GM23338 (cell line): ENCODE measurements at regions not wholly inside any gene's neighbourhood (a gene's known extent, or its start where the extent isn't known, plus 50 kb on each side); places are given as distances from the start of the nearest gene placed in this dataset.
"Not testable (repeated sequence)": the region's sequence is repeated elsewhere in the genome, so short reads cannot be mapped to it uniquely, and the experiment has no call there.

Experiments
- ATAC-seq: fragments of 200-7000 bp; cut with Tn5 transposase; 3 replicates; pipeline ENCODE4 v1.9.1; 2020
- DNase-seq: peaks from one replicate; pipeline ENCODE4 v3.0.0-alpha.2; 2015; ENCODE audit warnings: low spot score
- H2AFZ ChIP-seq: fragments of 200-600 bp; sonication (generic); 2 replicates; pipeline ENCODE4 v1.8.0; 2016; ENCODE audit warnings: antibody characterized with exemption, mild to moderate bottlenecking, moderate library complexity
- H3F3A ChIP-seq: fragments of 200-600 bp; sonication (generic); replicated peaks from 2 replicates; pipeline ENCODE4 v1.8.0; 2017; ENCODE audit warnings: antibody characterized with exemption, mixed run types, low read depth
- H3K27ac ChIP-seq: fragments of 200-600 bp; sonication (generic); 2 replicates; pipeline ENCODE4 v1.6.1; 2016; ENCODE audit warnings: low read depth
- H3K27me3 ChIP-seq: fragments of 200-600 bp; sonication (generic); 2 replicates; pipeline ENCODE4 v1.8.0; 2016; ENCODE audit warnings: mild to moderate bottlenecking, mixed run types, moderate library complexity; ENCODE audit not compliant: insufficient read depth
- H3K36me3 ChIP-seq: fragments of 200-600 bp; sonication (generic); 2 replicates; pipeline ENCODE4 v1.8.0; 2016; ENCODE audit warnings: mild to moderate bottlenecking; ENCODE audit not compliant: insufficient read depth
- H3K4me1 ChIP-seq: fragments of 200-600 bp; sonication (generic); 2 replicates; pipeline ENCODE4 v1.8.0; 2016; ENCODE audit warnings: mild to moderate bottlenecking, moderate library complexity; ENCODE audit not compliant: insufficient read depth
- H3K4me2 ChIP-seq: fragments of 200-600 bp; sonication (generic); 2 replicates; pipeline ENCODE4 v1.7.1; 2017; ENCODE audit warnings: mixed run types
- H3K4me3 ChIP-seq: fragments of 200-600 bp; sonication (generic); 2 replicates; pipeline ENCODE4 v1.6.1; 2016; ENCODE audit warnings: mixed run types
- H3K79me2 ChIP-seq: fragments of 200-600 bp; sonication (generic); replicated peaks from 2 replicates; pipeline ENCODE4 v1.8.0; 2017; ENCODE audit warnings: mild to moderate bottlenecking; ENCODE audit not compliant: insufficient read depth
- H3K9me2 ChIP-seq: fragments of 200-600 bp; sonication (generic); 2 replicates; pipeline ENCODE4 v1.8.0; 2017; ENCODE audit not compliant: insufficient read depth
- H4K20me1 ChIP-seq: fragments of 200-600 bp; sonication (generic); replicated peaks from 2 replicates; pipeline ENCODE4 v1.8.0; 2017; ENCODE audit warnings: mild to moderate bottlenecking; ENCODE audit not compliant: insufficient read depth
- H3K27ac Mint-ChIP-seq: 2 replicates; pipeline ENCODE4 v1.8.0; 2020; ENCODE audit warnings: inconsistent platforms, mild to moderate bottlenecking, moderate library complexity, mixed read lengths
- H3K27me3 Mint-ChIP-seq: 3 replicates; pipeline ENCODE4 v1.8.0; 2022; ENCODE audit warnings: low read depth, mild to moderate bottlenecking, moderate library complexity, mixed read lengths, inconsistent platforms; ENCODE audit not compliant: insufficient read depth, poor library complexity
- H3K36me3 Mint-ChIP-seq: 3 replicates; pipeline ENCODE4 v1.8.0; 2021; ENCODE audit warnings: low read depth, mild to moderate bottlenecking, inconsistent platforms, moderate library complexity, mixed read lengths
- H3K4me1 Mint-ChIP-seq: 3 replicates; pipeline ENCODE4 v1.8.0; 2020; ENCODE audit warnings: mild to moderate bottlenecking, inconsistent platforms, mixed read lengths
- H3K4me3 Mint-ChIP-seq: 3 replicates; pipeline ENCODE4 v1.8.0; 2021; ENCODE audit warnings: moderate library complexity, mild to moderate bottlenecking, inconsistent platforms, mixed read lengths
- H3K9me3 Mint-ChIP-seq: 3 replicates; pipeline ENCODE4 v1.8.0; 2020; ENCODE audit warnings: moderate library complexity, mild to moderate bottlenecking, inconsistent platforms, mixed read lengths
- CTCF ChIP-seq, 2 experiments: fragments of 200-600 bp in 1 of 2; sonication (generic) in 1 of 2; conservative IDR thresholded peaks; 2 replicates each; pipeline versions ENCODE4 v1.5.1 to v1.6.1; 2016 to 2017; ENCODE audit warnings: antibody characterized with exemption in 2 of 2, low read depth in 2 of 2, mild to moderate bottlenecking in 2 of 2, moderate library complexity in 1 of 2
- EZH2phosphoT487 ChIP-seq: fragments of 200-600 bp; sonication (generic); IDR thresholded peaks from one replicate; pipeline ENCODE4 v1.8.1; 2018; ENCODE audit warnings: antibody characterized with exemption; ENCODE audit not compliant: unreplicated experiment
- JUNB ChIP-seq: IDR thresholded peaks from one replicate; pipeline ENCODE4 v1.6.1; 2016; ENCODE audit warnings: antibody characterized with exemption; ENCODE audit not compliant: unreplicated experiment
- NANOG ChIP-seq: IDR thresholded peaks from 2 replicates; pipeline ENCODE4 v1.6.1; 2016; ENCODE audit warnings: antibody characterized with exemption, borderline replicate concordance
- REST ChIP-seq: IDR thresholded peaks from one replicate; pipeline ENCODE4 v1.6.1; 2018; ENCODE audit warnings: antibody characterized with exemption; ENCODE audit not compliant: unreplicated experiment
- STAT1 ChIP-seq: IDR thresholded peaks from one replicate; pipeline ENCODE4 v1.6.1; 2016; ENCODE audit warnings: antibody characterized with exemption; ENCODE audit not compliant: unreplicated experiment
- ZNF114 ChIP-seq: fragments of 250-450 bp; sonication (Bioruptor Pico); IDR thresholded peaks from 2 replicates; pipeline ENCODE4 v1.5.0; 2020; ENCODE audit warnings: mild to moderate bottlenecking, moderate library complexity
- ZNF331 ChIP-seq: fragments of 250-450 bp; sonication (Bioruptor Pico); IDR thresholded peaks from 2 replicates; pipeline ENCODE4 v1.5.0; 2020; ENCODE audit warnings: low read depth, mild to moderate bottlenecking, moderate library complexity
- TF ChIP-seq, protein P1 (sequence below): fragments of 250-450 bp; sonication (Bioruptor Pico); IDR thresholded peaks from 2 replicates; pipeline ENCODE4 v1.5.0; 2020; ENCODE audit warnings: mild to moderate bottlenecking, moderate library complexity

GRCh38 chr20:30595698-30596097 lies 661.8 kb upstream of the DEFB115 start (continued):
- TF ChIP-seq, protein P1, sequence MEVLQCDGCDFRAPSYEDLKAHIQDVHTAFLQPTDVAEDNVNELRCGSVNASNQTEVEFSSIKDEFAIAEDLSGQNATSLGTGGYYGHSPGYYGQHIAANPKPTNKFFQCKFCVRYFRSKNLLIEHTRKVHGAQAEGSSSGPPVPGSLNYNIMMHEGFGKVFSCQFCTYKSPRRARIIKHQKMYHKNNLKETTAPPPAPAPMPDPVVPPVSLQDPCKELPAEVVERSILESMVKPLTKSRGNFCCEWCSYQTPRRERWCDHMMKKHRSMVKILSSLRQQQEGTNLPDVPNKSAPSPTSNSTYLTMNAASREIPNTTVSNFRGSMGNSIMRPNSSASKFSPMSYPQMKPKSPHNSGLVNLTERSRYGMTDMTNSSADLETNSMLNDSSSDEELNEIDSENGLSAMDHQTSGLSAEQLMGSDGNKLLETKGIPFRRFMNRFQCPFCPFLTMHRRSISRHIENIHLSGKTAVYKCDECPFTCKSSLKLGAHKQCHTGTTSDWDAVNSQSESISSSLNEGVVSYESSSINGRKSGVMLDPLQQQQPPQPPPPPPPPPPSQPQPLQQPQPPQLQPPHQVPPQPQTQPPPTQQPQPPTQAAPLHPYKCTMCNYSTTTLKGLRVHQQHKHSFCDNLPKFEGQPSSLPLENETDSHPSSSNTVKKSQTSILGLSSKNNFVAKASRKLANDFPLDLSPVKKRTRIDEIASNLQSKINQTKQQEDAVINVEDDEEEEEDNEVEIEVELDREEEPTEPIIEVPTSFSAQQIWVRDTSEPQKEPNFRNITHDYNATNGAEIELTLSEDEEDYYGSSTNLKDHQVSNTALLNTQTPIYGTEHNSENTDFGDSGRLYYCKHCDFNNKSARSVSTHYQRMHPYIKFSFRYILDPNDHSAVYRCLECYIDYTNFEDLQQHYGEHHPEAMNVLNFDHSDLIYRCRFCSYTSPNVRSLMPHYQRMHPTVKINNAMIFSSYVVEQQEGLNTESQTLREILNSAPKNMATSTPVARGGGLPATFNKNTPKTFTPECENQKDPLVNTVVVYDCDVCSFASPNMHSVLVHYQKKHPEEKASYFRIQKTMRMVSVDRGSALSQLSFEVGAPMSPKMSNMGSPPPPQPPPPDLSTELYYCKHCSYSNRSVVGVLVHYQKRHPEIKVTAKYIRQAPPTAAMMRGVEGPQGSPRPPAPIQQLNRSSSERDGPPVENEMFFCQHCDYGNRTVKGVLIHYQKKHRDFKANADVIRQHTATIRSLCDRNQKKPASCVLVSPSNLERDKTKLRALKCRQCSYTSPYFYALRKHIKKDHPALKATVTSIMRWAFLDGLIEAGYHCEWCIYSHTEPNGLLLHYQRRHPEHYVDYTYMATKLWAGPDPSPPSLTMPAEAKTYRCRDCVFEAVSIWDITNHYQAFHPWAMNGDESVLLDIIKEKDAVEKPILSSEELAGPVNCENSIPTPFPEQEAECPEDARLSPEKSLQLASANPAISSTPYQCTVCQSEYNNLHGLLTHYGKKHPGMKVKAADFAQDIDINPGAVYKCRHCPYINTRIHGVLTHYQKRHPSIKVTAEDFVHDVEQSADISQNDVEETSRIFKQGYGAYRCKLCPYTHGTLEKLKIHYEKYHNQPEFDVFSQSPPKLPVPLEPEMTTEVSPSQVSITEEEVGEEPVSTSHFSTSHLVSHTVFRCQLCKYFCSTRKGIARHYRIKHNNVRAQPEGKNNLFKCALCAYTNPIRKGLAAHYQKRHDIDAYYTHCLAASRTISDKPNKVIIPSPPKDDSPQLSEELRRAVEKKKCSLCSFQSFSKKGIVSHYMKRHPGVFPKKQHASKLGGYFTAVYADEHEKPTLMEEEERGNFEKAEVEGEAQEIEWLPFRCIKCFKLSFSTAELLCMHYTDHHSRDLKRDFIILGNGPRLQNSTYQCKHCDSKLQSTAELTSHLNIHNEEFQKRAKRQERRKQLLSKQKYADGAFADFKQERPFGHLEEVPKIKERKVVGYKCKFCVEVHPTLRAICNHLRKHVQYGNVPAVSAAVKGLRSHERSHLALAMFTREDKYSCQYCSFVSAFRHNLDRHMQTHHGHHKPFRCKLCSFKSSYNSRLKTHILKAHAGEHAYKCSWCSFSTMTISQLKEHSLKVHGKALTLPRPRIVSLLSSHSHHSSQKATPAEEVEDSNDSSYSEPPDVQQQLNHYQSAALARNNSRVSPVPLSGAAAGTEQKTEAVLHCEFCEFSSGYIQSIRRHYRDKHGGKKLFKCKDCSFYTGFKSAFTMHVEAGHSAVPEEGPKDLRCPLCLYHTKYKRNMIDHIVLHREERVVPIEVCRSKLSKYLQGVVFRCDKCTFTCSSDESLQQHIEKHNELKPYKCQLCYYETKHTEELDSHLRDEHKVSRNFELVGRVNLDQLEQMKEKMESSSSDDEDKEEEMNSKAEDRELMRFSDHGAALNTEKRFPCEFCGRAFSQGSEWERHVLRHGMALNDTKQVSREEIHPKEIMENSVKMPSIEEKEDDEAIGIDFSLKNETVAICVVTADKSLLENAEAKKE (CRISPR knock-in tag): no peak
- no peak for TF ChIP-seq STAT1
- no peak for TF ChIP-seq EZH2phosphoT487
- no peak for TF ChIP-seq NANOG
- no peak for TF ChIP-seq CTCF (conservative IDR thresholded peaks at IDR 0.05; ENCODE audit: low read depth in 2 of 2)
- no peak for TF ChIP-seq REST
- TF ChIP-seq ZNF331: no peak
- TF ChIP-seq JUNB: no peak
- no peak for TF ChIP-seq ZNF114

DNA sequence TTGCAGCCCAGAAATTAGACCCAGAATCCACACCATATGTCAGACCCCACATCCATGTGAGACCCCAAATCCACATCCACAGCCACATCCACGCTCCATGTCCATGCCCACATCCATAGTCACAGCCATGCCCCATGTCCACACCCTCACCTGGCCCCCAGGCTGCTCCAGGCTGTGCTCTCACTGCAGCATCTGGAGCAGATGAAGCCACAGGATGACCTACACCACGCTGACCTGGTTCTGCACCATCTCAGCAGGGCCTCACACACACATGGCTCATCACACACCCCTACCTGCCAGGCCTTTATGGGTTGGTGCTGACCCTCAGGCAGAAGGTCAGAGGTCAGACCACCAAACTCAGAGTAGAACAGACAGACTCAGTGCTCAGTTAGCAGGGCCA lies 660.0 kb upstream of the DEFB115 start:
- H3K4me3 ChIP-seq, H3K4me1 ChIP-seq, ATAC-seq, H3F3A ChIP-seq, H3K4me2 ChIP-seq, H4K20me1 ChIP-seq, H3K27ac Mint-ChIP-seq, H3K27me3 Mint-ChIP-seq, H3K36me3 ChIP-seq, H3K27ac ChIP-seq, H3K79me2 ChIP-seq, H3K36me3 Mint-ChIP-seq, H3K4me3 Mint-ChIP-seq, H3K9me2 ChIP-seq, DNase-seq, H2AFZ ChIP-seq, H3K4me1 Mint-ChIP-seq, H3K27me3 ChIP-seq: not testable (repeated sequence)
- peaks cover 12% of the 10 kb centered on the region; the same call in 2 of the 3 replicates for H3K9me3 Mint-ChIP-seq
